Neuronal stem cell (in vitro differentiated cells): ENCODE measurements at regions not wholly inside any gene's neighbourhood (a gene's known extent, or its start where the extent isn't known, plus 50 kb on each side); places are given as distances from the start of the nearest gene placed in this dataset.

Experiments used
- DNase-seq: peaks from one replicate; pipeline ENCODE4 v3.0.0-alpha.2; 2013; ENCODE audit warnings: low spot score
- H2AFZ ChIP-seq: one replicate; pipeline ENCODE4 v1.6.1; 2013; ENCODE audit warnings: mild to moderate bottlenecking, low read length, inconsistent platforms
- H2AK5ac ChIP-seq: 2 replicates; pipeline ENCODE4 v1.6.1; 2013; ENCODE audit warnings: low read depth, mild to moderate bottlenecking, inconsistent platforms, low read length, moderate library complexity, mixed read lengths
- H2BK120ac ChIP-seq: 2 replicates; pipeline ENCODE4 v1.6.1; 2013; ENCODE audit warnings: low read depth, mild to moderate bottlenecking, inconsistent platforms, low read length, moderate library complexity, mixed read lengths
- H2BK12ac ChIP-seq: one replicate; pipeline ENCODE4 v1.6.1; 2013; ENCODE audit warnings: low read length, inconsistent platforms
- H2BK15ac ChIP-seq: 2 replicates; pipeline ENCODE4 v1.6.1; 2013; ENCODE audit warnings: mild to moderate bottlenecking, low read length, inconsistent platforms, mixed read lengths
- H2BK5ac ChIP-seq: one replicate; pipeline ENCODE4 v1.6.1; 2013; ENCODE audit warnings: inconsistent platforms, mild to moderate bottlenecking, low read length, moderate library complexity
- H3K14ac ChIP-seq: one replicate; pipeline ENCODE4 v1.6.1; 2013; ENCODE audit warnings: low read length, inconsistent platforms
- H3K18ac ChIP-seq: 2 replicates; pipeline ENCODE4 v1.6.1; 2013; ENCODE audit warnings: low read length, inconsistent platforms
- H3K23ac ChIP-seq: 2 replicates; pipeline ENCODE4 v1.6.1; 2013; ENCODE audit warnings: low read depth, mild to moderate bottlenecking, mixed read lengths, low read length, inconsistent platforms; ENCODE audit not compliant: poor library complexity
- H3K27ac ChIP-seq: replicated peaks from 3 replicates; pipeline ENCODE4 v1.5.1; 2013; ENCODE audit warnings: low read length, inconsistent platforms
- H3K27me3 ChIP-seq, 3 experiments: 2 replicates each; pipeline ENCODE4 v1.6.1; 2013; ENCODE audit warnings: low read length in 3 of 3, mild to moderate bottlenecking in 2 of 3, inconsistent platforms in 1 of 3, low read depth in 1 of 3, mixed read lengths in 1 of 3, moderate library complexity in 1 of 3; ENCODE audit not compliant: control insufficient read depth in 3 of 3, insufficient read depth in 3 of 3
- H3K36me3 ChIP-seq, 2 donors: replicated peaks in 1 of 2; 2 replicates each; pipeline ENCODE4 v1.6.1; 2013; ENCODE audit warnings: low read length in 2 of 2; ENCODE audit not compliant: control insufficient read depth in 2 of 2, insufficient read depth in 2 of 2
- H3K4ac ChIP-seq: 2 replicates; pipeline ENCODE4 v1.6.1; 2013; ENCODE audit warnings: inconsistent platforms, mild to moderate bottlenecking, low read length, moderate library complexity
- H3K4me1 ChIP-seq, 2 donors: 1 replicate in 1 of 2; 2 replicates in 1 of 2; pipeline ENCODE4 v1.6.1; 2013; ENCODE audit warnings: low read length in 2 of 2, low read depth in 1 of 2; ENCODE audit not compliant: control insufficient read depth in 2 of 2, insufficient read depth in 1 of 2
- H3K4me2 ChIP-seq: one replicate; pipeline ENCODE4 v1.6.1; 2013; ENCODE audit warnings: mild to moderate bottlenecking, low read length, inconsistent platforms; ENCODE audit not compliant: insufficient read depth, poor library complexity, severe bottlenecking
- H3K4me3 ChIP-seq, 2 donors: 2 replicates each; pipeline ENCODE4 v1.5.1; 2013; ENCODE audit warnings: low read length in 2 of 2, mild to moderate bottlenecking in 2 of 2, inconsistent platforms in 1 of 2, moderate library complexity in 1 of 2
- H3K79me1 ChIP-seq: one replicate; pipeline ENCODE4 v1.6.1; 2013; ENCODE audit warnings: low read depth, mild to moderate bottlenecking, inconsistent platforms, low read length, moderate library complexity
- H3K9ac ChIP-seq: one replicate; pipeline ENCODE4 v1.6.1; 2013; ENCODE audit warnings: mild to moderate bottlenecking, low read depth, low read length, inconsistent platforms; ENCODE audit not compliant: poor library complexity
- H3K9me3 ChIP-seq, 2 donors: replicated peaks in 1 of 2; 2 replicates each; pipeline versions ENCODE3 to v1.6.1; 2013; ENCODE audit warnings: low read length in 2 of 2, mild to moderate bottlenecking in 2 of 2, inconsistent platforms in 1 of 2, low read depth in 1 of 2, mixed read lengths in 1 of 2, moderate library complexity in 1 of 2; ENCODE audit not compliant: control insufficient read depth in 2 of 2, insufficient read depth in 1 of 2
- H4K8ac ChIP-seq: one replicate; pipeline ENCODE4 v1.6.1; 2013; ENCODE audit warnings: low read depth, mild to moderate bottlenecking, inconsistent platforms, low read length, moderate library complexity
- H4K91ac ChIP-seq: one replicate; pipeline ENCODE4 v1.6.1; 2013; ENCODE audit warnings: low read length, low read depth, mild to moderate bottlenecking, inconsistent platforms; ENCODE audit not compliant: poor library complexity
- WGBS, 2 donors: extraction: QIAGEN DNeasy Blood & Tissue Kit; methylation state at CpG; one replicate each; pipeline ENCODE4 v1.1.7; 2013; ENCODE audit warnings: missing lambda C conversion rate in 2 of 2, mixed read lengths in 1 of 2; ENCODE audit not compliant: insufficient read length in 2 of 2, insufficient replicate concordance in 1 of 2; ENCODE audit errors: extremely low coverage in 2 of 2; 5-methylcytosine and 5-hydroxymethylcytosine counted together

DNA sequence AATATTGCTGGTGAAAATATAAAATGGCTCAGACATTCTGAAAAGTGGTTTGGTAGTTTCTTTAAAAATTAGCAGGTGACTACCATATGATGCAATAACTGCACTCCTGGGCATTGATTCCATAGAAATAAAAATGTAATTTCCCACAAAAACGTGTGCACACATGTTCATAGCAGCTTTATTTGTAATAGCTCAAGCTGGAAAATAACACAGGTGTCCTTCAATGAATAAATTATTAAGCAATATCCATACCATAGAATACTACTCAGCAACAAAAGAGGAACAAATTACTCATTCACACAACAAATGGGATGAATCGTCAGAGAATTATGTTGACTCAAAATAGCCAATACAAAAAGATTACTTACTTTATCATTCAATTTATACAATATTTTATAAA is 893.7 kb upstream of the SLIT2 start:
- H3K23ac ChIP-seq = no peak overlapping the region
- H4K91ac ChIP-seq = no peak overlapping the region
- no peak overlapping the region for H3K27ac ChIP-seq
- no peak overlapping the region for H3K4me2 ChIP-seq
- no peaks in the 10 kb centered on the region for H3K36me3 ChIP-seq
- H3K4me1 ChIP-seq = no peaks in the 10 kb centered on the region
- no peak overlapping the region for H3K4ac ChIP-seq
- H3K79me1 ChIP-seq = no peaks in the 10 kb centered on the region
- H2BK120ac ChIP-seq = no peak overlapping the region
- H4K8ac ChIP-seq = no peak overlapping the region
- no peak overlapping the region for H3K14ac ChIP-seq
- no peak overlapping the region for H2BK15ac ChIP-seq
- WGBS, 2 donors = no CpG with 5 or more reads among the region's 2 CpGs
- H3K18ac ChIP-seq = no peak overlapping the region
- H3K9ac ChIP-seq = no peak overlapping the region
- no peak overlapping the region for H2BK12ac ChIP-seq
- no peak overlapping the region for H2AFZ ChIP-seq
- H3K4me3 ChIP-seq = no peak overlapping the region
- H2AK5ac ChIP-seq = no peak overlapping the region
- H3K27me3 ChIP-seq = no peaks in the 10 kb centered on the region
- no peak for DNase-seq
- H2BK5ac ChIP-seq = no peak overlapping the region
- H3K9me3 ChIP-seq = peaks cover 0 to 4% of the 10 kb centered on the region in 2 donors

DNA sequence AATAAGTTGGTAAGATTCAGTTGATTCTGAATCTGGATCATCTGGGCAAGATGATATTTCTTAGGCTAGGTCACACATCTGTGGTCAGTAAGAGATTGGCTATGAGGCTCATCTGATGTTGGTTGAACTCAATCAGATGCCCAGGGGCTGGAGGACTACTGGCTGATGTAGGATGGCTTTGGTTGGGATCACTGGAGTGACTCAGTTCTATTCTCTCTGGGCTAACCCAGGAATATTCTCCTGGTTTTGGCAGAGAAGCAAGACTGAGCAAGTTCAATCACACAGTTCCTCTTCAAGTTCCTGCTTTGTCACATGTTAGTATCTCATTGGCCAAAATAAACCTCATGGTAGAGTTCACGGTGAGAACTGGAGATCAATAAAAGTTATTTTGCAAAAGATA is 902.3 kb upstream of the SLIT2 start:
- no peak overlapping the region for H2BK120ac ChIP-seq
- H2AK5ac ChIP-seq = no peak overlapping the region
- H3K18ac ChIP-seq = no peak overlapping the region
- no CpG with 5 or more reads among the region's 1 CpG for WGBS, 2 donors
- H3K27ac ChIP-seq = no peak overlapping the region
- H3K14ac ChIP-seq = no peak overlapping the region
- no peak overlapping the region for H3K4ac ChIP-seq
- no peaks in the 10 kb centered on the region for H3K9me3 ChIP-seq
- no peak overlapping the region for H3K23ac ChIP-seq
- H2BK15ac ChIP-seq = no peak overlapping the region
- DNase-seq = no peak
- H3K4me2 ChIP-seq = no peak overlapping the region
- no peaks in the 10 kb centered on the region for H3K4me1 ChIP-seq
- H2AFZ ChIP-seq = no peak overlapping the region
- no peaks in the 10 kb centered on the region for H3K27me3 ChIP-seq
- H4K8ac ChIP-seq = no peak overlapping the region
- H3K79me1 ChIP-seq = no peaks in the 10 kb centered on the region
- no peak overlapping the region for H2BK12ac ChIP-seq
- H4K91ac ChIP-seq = no peak overlapping the region
- no peak overlapping the region for H2BK5ac ChIP-seq
- no peak overlapping the region for H3K9ac ChIP-seq
- H3K4me3 ChIP-seq = no peak overlapping the region
- no peaks in the 10 kb centered on the region for H3K36me3 ChIP-seq

- H3K14ac ChIP-seq = no peak overlapping the region
- H3K36me3 ChIP-seq = no peaks in the 10 kb centered on the region
- H2BK5ac ChIP-seq = no peak overlapping the region
Measured at GRCh38 chr4:19348746-19349145, 903.0 kb upstream of the SLIT2 start.

GRCh38 chr4:19346636-19347035 is 905.1 kb upstream of the SLIT2 start:
- H2BK5ac ChIP-seq = no peak overlapping the region
- no peak overlapping the region for H2BK15ac ChIP-seq
- H3K9me3 ChIP-seq = no peaks in the 10 kb centered on the region
- no peak overlapping the region for H3K9ac ChIP-seq
- H3K4me1 ChIP-seq = no peaks in the 10 kb centered on the region
- H3K27me3 ChIP-seq = no peaks in the 10 kb centered on the region
- H3K4ac ChIP-seq = no peak overlapping the region
- H3K4me2 ChIP-seq = no peak overlapping the region
- WGBS, 2 donors = no CpG with 5 or more reads among the region's 3 CpGs
- no peak overlapping the region for H3K27ac ChIP-seq
- H3K14ac ChIP-seq = no peak overlapping the region
- no peak overlapping the region for H3K4me3 ChIP-seq
- H3K79me1 ChIP-seq = no peaks in the 10 kb centered on the region
- no peak overlapping the region for H2AK5ac ChIP-seq
- no peak overlapping the region for H4K8ac ChIP-seq
- H3K18ac ChIP-seq = no peak overlapping the region
- no peak overlapping the region for H2BK120ac ChIP-seq
- H3K36me3 ChIP-seq = no peaks in the 10 kb centered on the region
- H2AFZ ChIP-seq = no peak overlapping the region
- DNase-seq = no peak
- H4K91ac ChIP-seq = no peak overlapping the region
- H3K23ac ChIP-seq = no peak overlapping the region
- H2BK12ac ChIP-seq = no peak overlapping the region

More at GRCh38 chr4:19348746-19349145, 903.0 kb upstream of the SLIT2 start:
- H4K8ac ChIP-seq = no peak overlapping the region
- H4K91ac ChIP-seq = no peak overlapping the region
- DNase-seq = no peak
- H3K9me3 ChIP-seq = no peaks in the 10 kb centered on the region
- H3K23ac ChIP-seq = no peak overlapping the region
- no peak overlapping the region for H3K4ac ChIP-seq
- no peak overlapping the region for H2AFZ ChIP-seq
- no peaks in the 10 kb centered on the region for H3K4me1 ChIP-seq
- H2BK15ac ChIP-seq = no peak overlapping the region
- no peaks in the 10 kb centered on the region for H3K79me1 ChIP-seq
- no peak overlapping the region for H3K9ac ChIP-seq
- no peak overlapping the region for H2BK120ac ChIP-seq
- H3K4me3 ChIP-seq = no peak overlapping the region
- H2BK12ac ChIP-seq = no peak overlapping the region
- no peak overlapping the region for H3K27ac ChIP-seq
- H3K4me2 ChIP-seq = no peak overlapping the region
- no peaks in the 10 kb centered on the region for H3K27me3 ChIP-seq
- H3K18ac ChIP-seq = no peak overlapping the region
- no peak overlapping the region for H2AK5ac ChIP-seq
